ENCODE measurements at regions not wholly inside any gene's neighbourhood (a gene's known extent, or its start where the extent isn't known, plus 50 kb on each side); places are given as distances from the start of the nearest gene placed in this dataset.
"Not testable (repeated sequence)": the region's sequence is repeated elsewhere in the genome, so short reads cannot be mapped to it uniquely, and the experiment has no call there.

DNA sequence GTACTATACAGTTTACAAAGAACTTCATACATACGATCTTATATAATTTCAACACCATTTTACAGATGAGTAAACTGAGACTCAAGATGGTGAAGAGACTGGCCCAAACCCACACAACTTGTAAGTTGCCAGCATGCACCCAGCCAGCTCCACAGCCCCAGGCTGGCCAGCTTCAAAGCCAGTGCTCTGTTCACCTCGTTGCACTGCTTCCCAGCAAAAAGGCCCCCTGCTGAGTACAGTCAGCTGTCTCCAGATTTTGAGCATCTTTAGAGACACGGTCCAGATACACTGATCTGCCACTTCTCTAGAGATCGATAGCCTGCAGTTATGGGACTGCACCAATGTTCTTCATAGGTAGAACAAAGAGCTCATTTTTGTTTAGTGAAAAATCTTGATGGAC, 257.2 kb upstream of the CHAC2 start:
- no peak for DNase-seq (ENCODE audit: low read depth)
- no peak overlapping the region for H3K4me3 ChIP-seq (replicated peaks; ENCODE audit: low read depth, low read length)
- TF ChIP-seq, protein P1, sequence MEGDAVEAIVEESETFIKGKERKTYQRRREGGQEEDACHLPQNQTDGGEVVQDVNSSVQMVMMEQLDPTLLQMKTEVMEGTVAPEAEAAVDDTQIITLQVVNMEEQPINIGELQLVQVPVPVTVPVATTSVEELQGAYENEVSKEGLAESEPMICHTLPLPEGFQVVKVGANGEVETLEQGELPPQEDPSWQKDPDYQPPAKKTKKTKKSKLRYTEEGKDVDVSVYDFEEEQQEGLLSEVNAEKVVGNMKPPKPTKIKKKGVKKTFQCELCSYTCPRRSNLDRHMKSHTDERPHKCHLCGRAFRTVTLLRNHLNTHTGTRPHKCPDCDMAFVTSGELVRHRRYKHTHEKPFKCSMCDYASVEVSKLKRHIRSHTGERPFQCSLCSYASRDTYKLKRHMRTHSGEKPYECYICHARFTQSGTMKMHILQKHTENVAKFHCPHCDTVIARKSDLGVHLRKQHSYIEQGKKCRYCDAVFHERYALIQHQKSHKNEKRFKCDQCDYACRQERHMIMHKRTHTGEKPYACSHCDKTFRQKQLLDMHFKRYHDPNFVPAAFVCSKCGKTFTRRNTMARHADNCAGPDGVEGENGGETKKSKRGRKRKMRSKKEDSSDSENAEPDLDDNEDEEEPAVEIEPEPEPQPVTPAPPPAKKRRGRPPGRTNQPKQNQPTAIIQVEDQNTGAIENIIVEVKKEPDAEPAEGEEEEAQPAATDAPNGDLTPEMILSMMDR (IDR thresholded peaks at IDR 0.05; ENCODE audit: low read length, missing control alignments): no peak

DNA sequence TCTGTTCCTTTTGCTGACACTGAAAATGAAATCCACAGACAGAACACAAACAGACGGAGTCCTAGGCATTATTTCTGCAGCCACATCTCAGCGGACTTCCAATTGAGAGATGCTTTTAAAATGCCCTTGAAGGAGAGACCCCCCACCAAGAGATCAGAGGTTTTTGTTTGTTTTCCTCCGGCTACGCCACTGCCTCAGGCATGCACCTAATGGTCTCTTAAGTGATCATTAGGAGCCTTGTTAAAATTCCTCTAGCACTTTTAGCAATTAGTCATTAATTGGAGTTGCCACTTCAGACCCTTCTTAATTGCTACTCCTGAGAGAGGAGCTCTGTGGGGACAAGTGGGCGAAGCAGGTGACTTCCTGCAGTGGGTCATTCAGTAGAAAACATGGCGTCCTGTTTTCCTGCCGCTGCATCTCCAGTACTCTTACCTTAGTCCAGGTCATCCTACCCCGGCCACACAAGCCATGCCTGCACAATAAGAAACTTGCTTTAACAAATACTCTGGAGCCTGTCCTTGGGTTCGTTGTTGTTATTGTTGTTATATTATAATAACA, 257.7 kb upstream of the CHAC2 start:
- TF ChIP-seq, protein P1 (IDR thresholded peaks at IDR 0.05; ENCODE audit: low read length, missing control alignments): no peak
- no peak overlapping the region for H3K4me3 ChIP-seq (replicated peaks; ENCODE audit: low read depth, low read length)

DNA sequence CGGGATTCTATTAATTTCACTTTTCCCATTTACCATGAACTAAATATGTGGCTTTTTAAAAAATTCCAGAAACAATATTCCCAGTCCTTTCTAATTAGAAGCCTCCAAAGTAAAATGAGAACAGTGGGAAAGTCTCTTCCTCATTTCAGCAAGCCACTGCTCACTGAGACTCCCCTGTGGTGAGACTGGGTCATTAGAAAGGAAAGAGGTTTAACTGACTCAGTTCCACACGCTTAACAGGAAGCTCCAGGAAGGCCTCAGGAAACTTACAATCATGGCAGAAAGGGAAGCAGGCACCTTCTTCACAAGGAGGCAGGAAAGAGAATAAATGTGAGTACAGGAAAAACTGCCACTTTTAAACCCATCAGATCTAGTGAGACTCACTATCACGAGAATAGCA, 258.9 kb upstream of the CHAC2 start:
- DNase-seq (ENCODE audit: low read depth): no peak
- H3K4me3 ChIP-seq (replicated peaks; ENCODE audit: low read depth, low read length): no peak overlapping the region
- TF ChIP-seq, protein P1 (IDR thresholded peaks at IDR 0.05; ENCODE audit: low read length, missing control alignments): no peak

More for the DNA sequence above, 257.7 kb upstream of the CHAC2 start:
- no peak for DNase-seq (ENCODE audit: low read depth)

DNA sequence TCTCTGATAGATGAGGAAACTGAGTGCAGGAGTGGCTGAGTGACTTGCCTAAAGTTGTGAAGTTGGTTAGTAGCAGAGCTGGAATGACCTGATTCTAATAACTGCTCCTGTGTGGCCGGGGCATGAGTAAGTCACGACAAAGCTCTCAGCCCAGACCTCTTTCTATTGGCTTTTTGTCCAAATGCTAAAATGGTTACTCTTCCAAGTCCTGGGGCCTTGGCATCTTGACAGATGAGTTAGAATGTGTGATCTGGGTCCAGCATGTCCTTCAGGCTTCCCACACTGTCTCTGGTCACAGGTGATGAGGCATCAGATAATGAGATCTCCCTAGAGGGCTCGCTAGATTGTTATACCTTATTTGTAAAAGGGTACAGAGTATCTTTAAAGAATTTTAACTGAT, 260.5 kb upstream of the CHAC2 start:
- not testable (repeated sequence) for H3K4me3 ChIP-seq (replicated peaks; ENCODE audit: low read depth, low read length); DNase-seq (ENCODE audit: low read depth)

DNA sequence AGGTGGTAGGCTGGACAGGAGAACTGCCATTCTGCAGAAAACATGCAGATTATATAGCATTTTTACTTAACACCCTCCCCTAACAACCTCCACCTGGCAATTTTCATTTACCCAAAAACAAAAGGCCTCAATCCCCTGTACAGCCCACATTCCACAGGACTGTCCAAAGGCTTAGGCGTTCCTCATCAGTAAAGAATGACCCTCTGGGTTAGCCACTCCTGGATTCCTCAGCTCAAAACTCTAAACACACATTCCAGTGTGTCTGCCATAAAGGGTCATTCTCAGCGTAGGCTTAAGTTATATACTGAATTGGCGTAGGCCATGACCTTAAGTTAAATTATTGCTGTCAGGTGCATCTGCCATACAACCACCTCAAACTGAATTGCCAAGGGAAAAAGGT, 261.8 kb upstream of the CHAC2 start:
- no peak for DNase-seq (ENCODE audit: low read depth)
- TF ChIP-seq, protein P1 (IDR thresholded peaks at IDR 0.05; ENCODE audit: low read length, missing control alignments): no peak

DNA sequence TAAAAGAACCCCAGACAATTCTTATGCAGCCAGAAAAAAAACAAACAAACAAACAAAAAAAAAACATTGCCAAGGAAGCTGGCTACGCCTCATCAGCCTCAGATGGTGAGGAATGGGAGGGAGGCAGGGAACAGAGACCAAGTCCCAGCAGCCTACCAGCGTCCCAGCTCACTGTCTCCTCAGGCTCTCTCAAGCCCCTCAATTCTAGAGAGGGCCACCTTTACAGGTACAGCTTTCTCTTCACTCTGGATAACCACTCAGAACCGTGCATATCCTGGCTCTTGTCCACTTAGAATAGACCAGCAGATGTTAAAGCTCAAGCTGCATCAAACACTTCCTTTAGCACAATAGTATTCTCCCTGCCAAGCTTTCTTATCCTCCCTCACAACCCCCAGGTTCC, 263.1 kb upstream of the CHAC2 start:
- H3K4me3 ChIP-seq (replicated peaks; ENCODE audit: low read depth, low read length): no peak overlapping the region
- TF ChIP-seq, protein P1 (IDR thresholded peaks at IDR 0.05; ENCODE audit: low read length, missing control alignments): no peak
- DNase-seq (ENCODE audit: low read depth): peak; percentile 41

More for the DNA sequence above, 261.8 kb upstream of the CHAC2 start:
- H3K4me3 ChIP-seq (replicated peaks; ENCODE audit: low read depth, low read length): no peak overlapping the region

DNA sequence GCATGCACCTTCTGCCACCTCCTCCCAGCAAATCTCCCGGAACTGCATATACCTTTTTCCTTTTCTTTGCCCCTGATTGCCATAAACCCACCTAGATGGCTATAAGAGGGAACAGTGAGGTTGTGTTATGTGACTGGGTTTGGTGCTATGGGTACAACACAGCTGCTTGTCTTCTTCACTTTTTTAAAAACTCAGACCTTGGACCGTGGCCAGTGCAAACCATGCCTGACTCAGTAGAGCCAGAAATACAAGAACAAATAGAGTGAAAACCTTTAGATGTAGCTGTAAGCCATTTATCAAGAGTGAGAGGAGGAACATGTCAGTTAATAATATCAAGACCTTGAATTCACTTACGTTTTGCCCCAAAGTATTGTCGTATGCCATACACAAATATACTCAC, 267.4 kb upstream of the CHAC2 start:
- H3K4me3 ChIP-seq (replicated peaks; ENCODE audit: low read depth, low read length): no peak overlapping the region

More for the DNA sequence above, 267.4 kb upstream of the CHAC2 start:
- TF ChIP-seq, protein P1 (IDR thresholded peaks at IDR 0.05; ENCODE audit: low read length, missing control alignments): no peak
- DNase-seq (ENCODE audit: low read depth): no peak
